ENCODE measurements at regions not wholly inside any gene's neighbourhood (a gene's known extent, or its start where the extent isn't known, plus 50 kb on each side); places are given as distances from the start of the nearest gene placed in this dataset.

GRCh38 chr12:112677050-112677765 is 114.3 kb upstream of the RPH3A start:
- TF ChIP-seq CTCF (conservative IDR thresholded peaks at IDR 0.05; ENCODE audit: low read depth, low read length) (no peak), EZH2phosphoT487 (IDR thresholded peaks at IDR 0.05; ENCODE audit: borderline replicate concordance, low read length) (no peak), EZH2 (IDR thresholded peaks at IDR 0.05; ENCODE audit: low read length, unreplicated experiment) (no peak)

All from PC-3 (cell line).